ENCODE measurements at regions not wholly inside any gene's neighbourhood (a gene's known extent, or its start where the extent isn't known, plus 50 kb on each side); places are given as distances from the start of the nearest gene placed in this dataset.
"Not testable (repeated sequence)": the region's sequence is repeated elsewhere in the genome, so short reads cannot be mapped to it uniquely, and the experiment has no call there.

DNA sequence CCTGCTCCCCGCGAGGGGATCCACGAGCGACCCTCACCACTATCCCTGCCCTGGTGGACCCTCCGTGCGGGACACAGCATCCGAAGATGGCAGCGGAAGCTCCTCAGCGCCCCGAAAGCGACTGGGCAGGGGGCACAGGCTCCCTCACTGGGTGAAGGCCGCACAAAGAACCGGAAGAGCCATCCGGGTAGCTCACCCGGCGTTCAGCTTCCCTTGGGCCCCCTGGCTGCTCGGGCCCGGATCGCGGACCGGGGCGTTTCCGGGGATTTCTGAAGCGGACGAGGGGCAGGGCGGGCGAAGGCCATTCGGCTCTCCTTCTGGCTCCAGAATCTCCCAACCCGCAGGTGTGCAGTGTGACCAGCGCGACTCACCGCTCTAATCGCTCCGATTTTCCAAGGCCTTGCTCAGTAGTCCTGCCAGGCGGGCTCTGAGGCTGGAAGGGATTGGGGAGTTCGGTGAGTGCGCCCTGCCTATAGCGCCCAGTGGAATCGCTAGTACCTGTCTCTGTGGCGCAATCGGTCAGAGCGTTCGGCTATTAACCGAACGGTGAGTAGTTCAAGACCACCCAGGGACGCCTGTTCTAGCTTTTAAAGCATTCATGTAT is 94.3 kb upstream of the NBPF11 start:
- not testable (repeated sequence) for H3K9me3 ChIP-seq (ENCODE audit: control insufficient read depth in 4 of 4, low read length in 3 of 4); H3K9ac ChIP-seq (ENCODE audit: low read depth in 1 of 2, low read length in 2 of 2); H3K4me1 ChIP-seq (ENCODE audit: control insufficient read depth in 4 of 4, insufficient read depth in 4 of 4, low read length in 3 of 4); H3K4me3 ChIP-seq (ENCODE audit: low read depth in 1 of 3, low read length in 3 of 3); H3K36me3 ChIP-seq (ENCODE audit: control insufficient read depth in 4 of 4, insufficient read depth in 3 of 4, low read depth in 1 of 4, low read length in 3 of 4); H3K27ac ChIP-seq (ENCODE audit: low read depth in 1 of 2, low read length in 2 of 2); DNase-seq (ENCODE audit: low spot score); H3K27me3 ChIP-seq (ENCODE audit: control insufficient read depth in 4 of 4, insufficient read depth in 4 of 4, low read length in 3 of 4)
- 23% methylated on average over 33 of the region's 46 CpGs for WGBS

DNA sequence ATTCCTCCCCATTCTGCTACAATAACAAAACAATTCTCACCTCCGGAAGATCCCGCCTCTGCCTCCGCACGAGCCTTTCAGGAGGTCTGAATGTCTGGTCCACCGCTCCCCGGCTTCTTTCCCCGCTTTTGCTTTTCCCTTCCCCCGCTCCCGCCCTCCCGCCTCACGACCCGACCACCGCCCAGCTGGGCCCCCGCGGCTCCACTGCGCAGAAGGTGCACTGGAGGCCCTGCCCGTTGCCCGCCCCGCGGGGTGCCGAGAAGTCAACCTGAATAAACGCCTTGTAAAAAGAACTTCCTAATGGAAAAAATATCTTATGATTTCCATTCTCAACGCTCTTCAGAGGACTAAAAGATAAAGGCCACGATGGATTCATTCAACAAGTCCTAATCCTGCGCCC is 93.8 kb upstream of the NBPF11 start:
- not testable (repeated sequence) for H3K4me3 ChIP-seq (ENCODE audit: low read depth in 1 of 3, low read length in 3 of 3); H3K9ac ChIP-seq (ENCODE audit: low read depth in 1 of 2, low read length in 2 of 2); H3K4me1 ChIP-seq (ENCODE audit: control insufficient read depth in 4 of 4, insufficient read depth in 4 of 4, low read length in 3 of 4); H3K27me3 ChIP-seq (ENCODE audit: control insufficient read depth in 4 of 4, insufficient read depth in 4 of 4, low read length in 3 of 4); H3K36me3 ChIP-seq (ENCODE audit: control insufficient read depth in 4 of 4, insufficient read depth in 3 of 4, low read depth in 1 of 4, low read length in 3 of 4); H3K27ac ChIP-seq (ENCODE audit: low read depth in 1 of 2, low read length in 2 of 2); DNase-seq (ENCODE audit: low spot score); H3K9me3 ChIP-seq (ENCODE audit: control insufficient read depth in 4 of 4, low read length in 3 of 4)
- 29% methylated on average over 16 of the region's 25 CpGs for WGBS

- H3K9me3 ChIP-seq (ENCODE audit: control insufficient read depth in 4 of 4, low read length in 3 of 4): not testable (repeated sequence)
- no CpG with 5 or more reads among the region's 6 CpGs for WGBS
Observed at GRCh38 chr1:148245443-148245842, 93.4 kb upstream of the NBPF11 start.

DNA sequence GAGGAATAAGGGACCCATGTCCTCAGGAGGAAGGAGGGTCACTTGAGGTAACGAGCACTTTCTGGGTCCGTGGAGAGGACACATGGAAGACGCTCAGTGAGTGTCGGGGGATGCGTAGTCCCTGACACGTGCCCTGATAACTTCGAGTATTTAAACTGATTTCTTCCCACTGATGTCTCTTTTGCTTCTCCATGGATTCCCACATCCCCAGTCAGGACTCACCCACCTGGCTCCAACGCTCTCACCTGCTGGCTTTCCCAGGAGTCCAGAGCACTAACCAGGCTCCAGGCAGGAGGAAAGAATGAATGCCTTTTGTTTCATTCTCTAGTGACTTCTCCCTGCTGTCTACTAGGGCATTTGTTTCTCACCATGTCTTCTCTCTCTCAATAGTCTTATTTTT is 81.2 kb upstream of the NBPF11 start:
- not testable (repeated sequence) for H3K27ac ChIP-seq (ENCODE audit: low read depth in 1 of 2, low read length in 2 of 2); DNase-seq (ENCODE audit: low spot score); H3K4me1 ChIP-seq (ENCODE audit: control insufficient read depth in 4 of 4, insufficient read depth in 4 of 4, low read length in 3 of 4); H3K36me3 ChIP-seq (ENCODE audit: control insufficient read depth in 4 of 4, insufficient read depth in 3 of 4, low read depth in 1 of 4, low read length in 3 of 4); H3K27me3 ChIP-seq (ENCODE audit: control insufficient read depth in 4 of 4, insufficient read depth in 4 of 4, low read length in 3 of 4); H3K4me3 ChIP-seq (ENCODE audit: low read depth in 1 of 3, low read length in 3 of 3); H3K9ac ChIP-seq (ENCODE audit: low read depth in 1 of 2, low read length in 2 of 2); H3K9me3 ChIP-seq (ENCODE audit: control insufficient read depth in 4 of 4, low read length in 3 of 4)
- WGBS: 93% methylated on average over 8 of the region's 8 CpGs

More at GRCh38 chr1:148245443-148245842, 93.4 kb upstream of the NBPF11 start:
- H3K27ac ChIP-seq (ENCODE audit: low read depth in 1 of 2, low read length in 2 of 2); H3K27me3 ChIP-seq (ENCODE audit: control insufficient read depth in 4 of 4, insufficient read depth in 4 of 4, low read length in 3 of 4); H3K4me1 ChIP-seq (ENCODE audit: control insufficient read depth in 4 of 4, insufficient read depth in 4 of 4, low read length in 3 of 4); H3K36me3 ChIP-seq (ENCODE audit: control insufficient read depth in 4 of 4, insufficient read depth in 3 of 4, low read depth in 1 of 4, low read length in 3 of 4); H3K9ac ChIP-seq (ENCODE audit: low read depth in 1 of 2, low read length in 2 of 2); DNase-seq (ENCODE audit: low spot score); H3K4me3 ChIP-seq (ENCODE audit: low read depth in 1 of 3, low read length in 3 of 3): not testable (repeated sequence)

GRCh38 chr1:148228846-148229245 is 76.8 kb upstream of the NBPF11 start:
- H3K27me3 ChIP-seq (ENCODE audit: control insufficient read depth in 4 of 4, insufficient read depth in 4 of 4, low read length in 3 of 4); H3K9me3 ChIP-seq (ENCODE audit: control insufficient read depth in 4 of 4, low read length in 3 of 4); DNase-seq (ENCODE audit: low spot score); H3K27ac ChIP-seq (ENCODE audit: low read depth in 1 of 2, low read length in 2 of 2); H3K9ac ChIP-seq (ENCODE audit: low read depth in 1 of 2, low read length in 2 of 2); H3K36me3 ChIP-seq (ENCODE audit: control insufficient read depth in 4 of 4, insufficient read depth in 3 of 4, low read depth in 1 of 4, low read length in 3 of 4); H3K4me3 ChIP-seq (ENCODE audit: low read depth in 1 of 3, low read length in 3 of 3); H3K4me1 ChIP-seq (ENCODE audit: control insufficient read depth in 4 of 4, insufficient read depth in 4 of 4, low read length in 3 of 4): not testable (repeated sequence)
- WGBS: 88% methylated on average over 4 of the region's 5 CpGs

DNA sequence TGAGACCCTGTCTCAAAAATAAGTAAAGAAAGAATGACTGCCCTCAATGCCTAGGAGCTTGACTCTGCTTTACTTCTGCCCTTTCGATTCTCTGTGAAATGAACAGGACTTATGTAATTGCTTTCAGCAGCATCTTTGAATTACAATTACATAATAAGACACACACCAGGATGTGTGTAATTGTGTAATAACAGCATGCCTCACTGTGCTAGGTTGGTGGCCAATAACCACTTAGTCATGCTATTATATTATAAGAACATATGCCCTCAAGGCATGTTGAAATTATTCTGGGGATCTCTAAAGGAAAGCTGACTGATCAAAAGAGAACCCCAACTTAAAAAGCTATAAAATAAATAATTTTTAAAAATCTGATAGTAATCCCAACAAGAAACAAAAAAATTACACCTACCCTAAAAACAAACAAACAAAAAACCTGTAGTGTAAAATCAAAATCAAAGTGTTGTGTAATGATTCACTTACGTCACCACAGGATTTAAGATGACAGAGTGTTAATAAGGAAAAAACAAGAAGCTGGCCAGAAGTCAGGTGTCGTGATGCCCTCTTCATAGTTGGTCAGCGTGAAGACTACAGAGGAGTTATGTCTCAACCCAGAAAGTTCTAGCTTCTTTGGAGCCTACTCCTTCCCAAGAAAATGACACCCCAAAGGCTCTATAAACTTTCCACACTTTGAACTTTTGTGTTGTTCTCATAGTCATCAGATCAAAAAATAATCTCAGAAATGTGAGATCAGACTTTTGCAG is 70.5 kb upstream of the NBPF11 start:
- H3K9me3 ChIP-seq (ENCODE audit: control insufficient read depth in 4 of 4, low read length in 3 of 4); H3K36me3 ChIP-seq (ENCODE audit: control insufficient read depth in 4 of 4, insufficient read depth in 3 of 4, low read depth in 1 of 4, low read length in 3 of 4); H3K27ac ChIP-seq (ENCODE audit: low read depth in 1 of 2, low read length in 2 of 2); H3K4me3 ChIP-seq (ENCODE audit: low read depth in 1 of 3, low read length in 3 of 3); H3K9ac ChIP-seq (ENCODE audit: low read depth in 1 of 2, low read length in 2 of 2); DNase-seq (ENCODE audit: low spot score); H3K4me1 ChIP-seq (ENCODE audit: control insufficient read depth in 4 of 4, insufficient read depth in 4 of 4, low read length in 3 of 4); H3K27me3 ChIP-seq (ENCODE audit: control insufficient read depth in 4 of 4, insufficient read depth in 4 of 4, low read length in 3 of 4): not testable (repeated sequence)
- WGBS: no CpG with 5 or more reads among the region's 4 CpGs

- not testable (repeated sequence) for H3K9ac ChIP-seq (ENCODE audit: low read depth in 1 of 2, low read length in 2 of 2); H3K36me3 ChIP-seq (ENCODE audit: control insufficient read depth in 4 of 4, insufficient read depth in 3 of 4, low read depth in 1 of 4, low read length in 3 of 4); H3K9me3 ChIP-seq (ENCODE audit: control insufficient read depth in 4 of 4, low read length in 3 of 4); DNase-seq (ENCODE audit: low spot score); H3K27ac ChIP-seq (ENCODE audit: low read depth in 1 of 2, low read length in 2 of 2); H3K4me3 ChIP-seq (ENCODE audit: low read depth in 1 of 3, low read length in 3 of 3); H3K27me3 ChIP-seq (ENCODE audit: control insufficient read depth in 4 of 4, insufficient read depth in 4 of 4, low read length in 3 of 4); H3K4me1 ChIP-seq (ENCODE audit: control insufficient read depth in 4 of 4, insufficient read depth in 4 of 4, low read length in 3 of 4)
- no CpG with 5 or more reads among the region's 4 CpGs for WGBS
Observed at GRCh38 chr1:148221593-148221992, 69.5 kb upstream of the NBPF11 start.

DNA sequence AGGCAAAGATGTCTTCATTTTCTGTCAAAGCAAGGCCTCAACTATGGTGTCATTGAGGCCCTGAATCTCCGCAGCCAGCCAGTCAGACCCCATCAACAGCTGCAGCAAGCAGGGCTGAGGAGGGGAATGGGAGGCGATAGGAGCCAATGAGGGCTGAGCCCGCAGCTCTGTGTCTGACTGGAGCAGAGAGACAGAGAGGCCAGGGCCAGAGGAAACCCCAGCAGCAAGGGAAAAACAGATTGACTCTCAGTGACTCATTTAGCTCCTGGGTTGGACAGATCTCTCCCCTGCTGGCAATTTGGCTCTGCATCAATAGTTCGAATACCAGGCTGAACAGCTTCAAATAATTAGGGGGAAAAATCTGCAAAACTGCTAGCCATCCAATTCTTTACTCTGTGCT is 67.1 kb upstream of the NBPF11 start:
- H3K4me3 ChIP-seq (ENCODE audit: low read depth in 1 of 3, low read length in 3 of 3); DNase-seq (ENCODE audit: low spot score); H3K4me1 ChIP-seq (ENCODE audit: control insufficient read depth in 4 of 4, insufficient read depth in 4 of 4, low read length in 3 of 4); H3K9me3 ChIP-seq (ENCODE audit: control insufficient read depth in 4 of 4, low read length in 3 of 4); H3K27ac ChIP-seq (ENCODE audit: low read depth in 1 of 2, low read length in 2 of 2); H3K27me3 ChIP-seq (ENCODE audit: control insufficient read depth in 4 of 4, insufficient read depth in 4 of 4, low read length in 3 of 4); H3K9ac ChIP-seq (ENCODE audit: low read depth in 1 of 2, low read length in 2 of 2); H3K36me3 ChIP-seq (ENCODE audit: control insufficient read depth in 4 of 4, insufficient read depth in 3 of 4, low read depth in 1 of 4, low read length in 3 of 4): not testable (repeated sequence)
- WGBS: no CpG with 5 or more reads among the region's 4 CpGs

Measured in liver (tissue), 6 donors.